Erythroblast (primary cell): ENCODE measurements at regions not wholly inside any gene's neighbourhood (a gene's known extent, or its start where the extent isn't known, plus 50 kb on each side); places are given as distances from the start of the nearest gene placed in this dataset.

ENCODE experiments used
- DNase-seq, 2 experiments: peaks; one replicate each; lab custom pipeline; 2025; lab: John Stamatoyannopoulos, UW
- GATA1 ChIP-seq: IDR thresholded peaks from 2 replicates; pipeline ENCODE4 v1.6.1; 2011; ENCODE audit warnings: low read depth, mild to moderate bottlenecking, control low read depth, low read length, moderate library complexity
- POLR2A ChIP-seq: IDR thresholded peaks from 2 replicates; pipeline ENCODE4 v1.6.1; 2011; ENCODE audit warnings: mild to moderate bottlenecking, low read length

GRCh38 chr18:32553640-32554365, 83.1 kb upstream of the GAREM1 start:
- DNase-seq: no peak
- no peak for TF ChIP-seq POLR2A
- no peak for TF ChIP-seq GATA1

- no peak for DNase-seq
- TF ChIP-seq POLR2A (no peak), GATA1 (no peak)
These were observed 82.5 kb upstream of the GAREM1 start for GRCh38 chr18:32553174-32553573.

GRCh38 chr18:32552421-32553030, 81.8 kb upstream of the GAREM1 start:
- no peak for TF ChIP-seq POLR2A
- no peak for TF ChIP-seq GATA1
- peak; percentile 61 to 79 for DNase-seq

GRCh38 chr18:32550963-32551362, 80.3 kb upstream of the GAREM1 start:
- no peak for TF ChIP-seq GATA1
- no peak for TF ChIP-seq POLR2A
- no peak for DNase-seq

- peak; percentile 18 to 43 for DNase-seq
- no peak for TF ChIP-seq POLR2A
- no peak for TF ChIP-seq GATA1
These were observed 78.8 kb upstream of the GAREM1 start for GRCh38 chr18:32549248-32550110.

- TF ChIP-seq POLR2A: no peak
- TF ChIP-seq GATA1: no peak
- DNase-seq: no peak
These were observed 78.0 kb upstream of the GAREM1 start for GRCh38 chr18:32548688-32549087.

- TF ChIP-seq GATA1: no peak
- no peak for TF ChIP-seq POLR2A
- no peak for DNase-seq
These were observed 74.9 kb upstream of the GAREM1 start for GRCh38 chr18:32545631-32546030.

GRCh38 chr18:32544088-32544487, 73.4 kb upstream of the GAREM1 start:
- no peak for TF ChIP-seq GATA1
- TF ChIP-seq POLR2A: no peak
- DNase-seq: no peak

GRCh38 chr18:32542221-32542798, 71.6 kb upstream of the GAREM1 start:
- no peak for DNase-seq
- TF ChIP-seq GATA1 (no peak), POLR2A (no peak)

GRCh38 chr18:32530947-32531651, 60.4 kb upstream of the GAREM1 start:
- TF ChIP-seq GATA1: no peak
- no peak for TF ChIP-seq POLR2A
- no peak for DNase-seq

- TF ChIP-seq GATA1 (no peak), POLR2A (no peak)
- DNase-seq: no peak
These were observed 59.2 kb upstream of the GAREM1 start for GRCh38 chr18:32529722-32530420.

GRCh38 chr18:32520771-32521170, 50.1 kb upstream of the GAREM1 start:
- TF ChIP-seq GATA1 (no peak), POLR2A (no peak)
- DNase-seq: no peak
